HG03025 (cell line): ENCODE measurements at regions not wholly inside any gene's neighbourhood (a gene's known extent, or its start where the extent isn't known, plus 50 kb on each side); places are given as distances from the start of the nearest gene placed in this dataset.

Experiments used
- ATAC-seq: cut with Tn5 transposase; IDR thresholded peaks from one replicate; pipeline ENCODE4 v1.9.1; 2021; ENCODE audit warnings: mild to moderate bottlenecking, moderate library complexity; ENCODE audit not compliant: unreplicated experiment, low FRiP score

DNA sequence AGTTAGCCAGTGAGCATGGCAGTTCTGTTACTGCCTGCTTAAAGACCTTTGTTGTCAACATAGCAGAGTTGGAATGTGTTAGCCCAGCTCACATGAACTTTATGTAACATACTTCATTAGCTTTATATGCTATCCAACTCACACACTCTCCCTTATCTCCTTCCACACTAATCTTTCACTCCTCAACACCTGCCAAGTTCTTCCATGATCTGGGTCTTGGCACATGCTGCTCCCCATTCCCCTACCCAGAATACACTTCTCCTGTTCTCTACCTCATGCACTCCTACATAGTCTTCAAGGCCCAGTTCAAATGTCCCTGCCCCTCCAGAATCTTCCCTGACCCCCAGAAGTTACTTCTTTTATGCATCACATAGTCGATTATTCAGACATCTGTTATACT lies 179.3 kb downstream of the KATNAL1 start:
- ATAC-seq, result no peak

DNA sequence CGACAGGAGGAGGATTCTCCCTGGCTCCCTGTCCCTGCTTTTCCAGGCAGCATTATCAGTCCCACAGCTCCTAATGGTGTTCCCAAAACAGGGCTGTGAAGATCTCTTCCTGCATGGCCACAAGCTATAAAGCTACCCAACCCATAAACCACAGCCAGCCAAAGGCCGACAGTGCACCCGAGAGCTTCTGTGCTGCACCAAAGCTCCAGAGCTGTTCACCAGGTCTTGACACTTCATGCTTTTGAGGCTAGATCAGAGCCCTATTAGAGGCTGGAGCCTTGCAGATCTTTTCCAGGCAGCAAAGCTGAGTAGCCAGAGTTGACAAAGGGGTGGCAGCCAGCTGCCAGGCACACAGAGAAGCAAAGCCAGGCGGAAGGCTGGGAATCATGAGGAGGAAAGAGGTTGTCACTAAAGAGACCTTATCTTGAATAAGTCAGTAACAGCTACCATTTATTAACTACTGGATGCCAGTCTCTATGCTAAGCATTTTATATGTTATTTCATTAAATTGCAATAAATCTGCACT lies 180.4 kb downstream of the KATNAL1 start:
- ATAC-seq, result no peak

DNA sequence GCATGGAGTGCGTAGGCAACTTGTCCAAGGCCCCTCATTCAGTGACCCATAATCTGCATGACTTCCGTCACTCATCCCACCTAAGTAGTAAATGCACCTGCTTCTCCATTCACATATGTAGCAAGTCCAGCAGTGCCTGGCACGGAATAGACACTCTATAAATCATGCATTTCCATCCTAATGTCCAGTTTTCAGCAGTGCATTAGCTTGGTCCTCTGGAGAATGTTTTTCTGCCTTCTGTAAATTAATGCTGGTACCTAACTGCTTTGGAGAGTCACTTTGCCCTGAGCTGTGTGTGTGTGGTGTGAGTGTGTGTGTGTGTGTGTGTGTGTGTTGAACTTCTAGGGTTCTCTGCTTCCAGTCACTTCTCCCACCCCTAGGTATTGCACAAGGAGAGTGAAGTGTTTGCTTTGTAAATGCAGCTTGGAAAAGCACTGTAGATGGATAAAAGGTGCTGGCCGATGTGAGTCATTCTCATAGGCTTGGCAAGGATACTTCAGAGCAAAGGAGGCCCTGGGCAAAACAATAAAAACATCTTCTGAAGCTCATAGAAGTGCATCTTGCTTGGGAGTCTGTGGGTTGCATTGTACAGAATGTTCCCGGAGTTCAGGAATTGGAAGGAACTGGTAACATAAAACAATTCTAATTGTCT lies 181.8 kb downstream of the KATNAL1 start:
- ATAC-seq, result no peak

DNA sequence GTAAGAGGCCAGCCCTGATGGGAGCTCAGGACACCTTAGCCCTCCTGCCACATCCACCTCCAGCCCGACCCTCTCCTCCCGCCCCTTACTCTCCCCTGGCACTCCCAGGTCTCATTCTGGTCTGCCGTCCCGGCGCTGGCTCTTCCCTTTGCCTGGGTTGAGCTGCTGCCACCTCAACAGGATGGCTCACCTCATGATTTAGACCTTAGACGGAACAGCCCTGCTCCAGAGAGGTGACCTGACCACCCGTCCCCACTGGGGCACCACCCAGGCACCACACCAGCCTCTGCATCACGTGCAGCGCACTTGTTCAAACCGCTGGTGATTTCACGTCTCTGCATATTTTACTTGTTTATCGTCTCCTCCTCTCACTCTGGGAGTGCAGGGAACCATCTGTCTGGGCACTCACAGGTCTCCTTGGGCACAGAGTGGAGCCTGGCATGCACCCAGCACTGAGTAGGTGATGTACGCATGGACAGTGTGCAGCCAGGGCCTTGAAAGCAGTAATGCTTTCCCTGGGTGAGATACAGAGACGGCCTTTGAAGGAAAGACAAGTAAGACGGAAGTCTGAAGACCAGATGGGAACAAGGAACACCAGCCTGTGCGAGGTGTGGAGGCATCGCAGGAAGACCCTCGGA lies 183.1 kb downstream of the KATNAL1 start:
- no peak for ATAC-seq

DNA sequence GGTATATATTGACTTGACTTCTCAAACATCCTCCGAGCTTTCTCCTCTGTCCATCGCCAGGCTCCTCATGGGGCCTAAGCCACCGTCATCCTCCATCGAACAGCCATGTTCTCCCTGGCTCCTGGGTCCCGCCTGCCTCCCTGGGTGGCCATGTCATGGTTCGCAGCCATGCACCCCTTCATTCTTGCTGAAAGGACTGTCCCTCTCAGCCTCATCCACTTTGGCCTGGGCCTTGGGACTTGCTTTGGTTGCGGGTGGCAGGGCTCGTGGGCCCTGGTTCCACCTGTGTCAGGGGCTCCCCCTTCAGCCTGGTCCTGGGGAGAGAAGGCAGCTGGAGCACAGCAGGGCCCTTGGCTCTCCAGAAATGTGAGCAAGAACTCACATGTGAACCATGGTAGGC lies 183.8 kb downstream of the KATNAL1 start:
- ATAC-seq, result no peak

DNA sequence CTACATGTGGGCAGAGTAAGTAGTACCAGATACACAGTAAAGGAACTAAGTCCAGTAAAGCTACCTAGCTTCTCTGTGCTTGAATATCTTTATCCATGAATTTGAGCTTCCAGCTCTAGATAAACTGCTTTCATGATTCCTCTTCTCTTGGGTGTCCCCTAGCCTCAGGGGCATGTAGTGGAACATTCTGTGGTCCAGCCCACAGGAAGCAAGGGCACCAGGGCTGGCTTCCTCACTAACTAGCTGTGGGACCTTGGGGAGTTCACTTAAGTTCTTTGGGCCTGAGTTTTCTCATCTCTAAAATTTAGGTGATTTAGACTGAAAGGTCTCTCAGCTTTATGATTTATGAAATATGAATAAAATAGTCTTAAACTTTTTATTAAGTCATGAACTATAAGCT lies 185.7 kb downstream of the KATNAL1 start:
- ATAC-seq, result no peak

DNA sequence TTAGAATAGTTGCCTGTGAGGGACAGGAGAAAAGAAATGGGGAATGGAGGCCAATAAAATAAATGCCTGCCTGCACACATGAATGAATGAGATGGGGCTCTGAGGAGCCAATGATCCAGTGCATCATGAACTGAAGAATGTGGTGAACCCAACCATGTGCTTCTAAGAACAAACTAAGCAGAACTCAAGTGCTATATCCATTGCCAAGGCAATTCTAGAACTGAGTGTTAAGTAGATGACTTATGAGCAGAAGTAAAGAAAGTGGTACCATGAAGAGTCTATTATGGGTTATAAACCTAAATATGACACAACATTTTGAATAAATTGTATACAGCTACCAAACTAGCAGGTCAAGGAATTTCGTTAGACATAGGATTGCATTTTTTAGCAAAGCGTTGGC lies 186.1 kb downstream of the KATNAL1 start:
- ATAC-seq, result no peak

DNA sequence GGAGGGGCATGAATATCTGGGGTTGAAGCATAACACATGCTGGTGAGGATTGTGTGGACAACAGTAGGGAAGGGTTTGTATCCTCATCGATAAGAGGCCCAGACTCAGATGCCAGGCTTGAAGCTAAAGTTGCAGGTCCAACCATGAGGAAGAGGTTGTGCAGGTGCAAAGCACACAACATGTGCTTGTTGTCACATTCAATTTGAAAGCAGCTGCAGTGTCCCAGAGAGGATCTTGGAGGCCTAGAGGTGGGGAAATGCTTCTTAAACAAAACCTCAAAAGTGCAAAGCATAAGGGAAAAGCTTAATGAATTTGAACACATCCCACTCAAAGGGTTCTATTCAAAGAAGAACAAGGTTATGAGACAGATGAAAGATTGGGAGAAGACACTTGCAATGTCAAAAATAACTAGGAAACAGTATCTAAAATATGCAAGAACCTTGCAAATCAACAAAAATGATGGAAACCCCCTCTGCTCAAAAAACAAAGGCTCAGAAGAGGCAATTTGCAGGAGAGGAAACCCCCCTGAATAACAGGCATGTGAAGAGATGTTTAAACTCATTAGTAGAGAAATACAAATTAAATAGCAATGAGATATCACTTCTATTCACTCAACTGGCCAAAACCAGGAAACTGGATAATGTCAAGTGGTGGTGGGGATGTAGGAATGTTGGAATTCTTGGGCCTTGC lies 187.1 kb downstream of the KATNAL1 start:
- no peak for ATAC-seq

DNA sequence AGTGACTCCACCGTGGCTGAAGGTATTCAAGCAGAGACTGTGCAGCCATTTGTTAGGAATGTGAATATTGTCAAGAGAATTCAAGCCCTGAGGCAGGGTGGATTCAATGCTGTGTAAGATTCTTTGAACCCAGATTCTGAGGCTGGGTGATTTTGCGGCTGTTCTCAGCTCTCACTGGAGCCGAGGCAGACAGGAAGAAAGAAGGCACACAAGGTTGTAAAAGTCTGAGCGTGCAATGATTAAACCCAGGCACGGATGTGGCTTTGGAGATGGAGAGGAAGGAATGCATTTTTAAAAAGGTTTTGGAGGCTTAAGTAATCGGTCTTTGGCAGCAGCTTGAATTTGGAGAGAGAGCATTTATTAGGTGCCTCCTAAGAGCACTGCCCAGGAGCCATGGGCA lies 187.9 kb downstream of the KATNAL1 start:
- no peak for ATAC-seq

DNA sequence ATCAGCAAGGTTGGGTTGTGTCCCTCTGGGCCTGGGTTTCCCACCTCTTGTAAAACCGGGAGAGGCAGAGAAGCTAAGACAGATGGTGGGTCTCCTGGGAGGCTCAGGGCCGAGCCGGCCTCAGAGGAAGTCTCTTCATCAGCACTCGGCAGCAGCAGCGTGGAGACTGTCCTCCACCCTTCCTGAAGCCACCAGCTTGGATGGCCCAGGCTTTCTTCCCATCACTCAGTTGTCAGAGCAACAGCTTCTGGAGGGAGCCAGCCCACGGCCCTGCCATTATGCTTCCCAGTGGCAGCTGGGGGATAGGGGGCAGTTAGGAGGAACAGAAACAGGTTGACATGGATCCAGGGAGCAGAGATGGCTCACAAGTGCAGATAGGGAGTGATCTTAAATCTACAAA lies 191.0 kb downstream of the KATNAL1 start:
- no peak for ATAC-seq

DNA sequence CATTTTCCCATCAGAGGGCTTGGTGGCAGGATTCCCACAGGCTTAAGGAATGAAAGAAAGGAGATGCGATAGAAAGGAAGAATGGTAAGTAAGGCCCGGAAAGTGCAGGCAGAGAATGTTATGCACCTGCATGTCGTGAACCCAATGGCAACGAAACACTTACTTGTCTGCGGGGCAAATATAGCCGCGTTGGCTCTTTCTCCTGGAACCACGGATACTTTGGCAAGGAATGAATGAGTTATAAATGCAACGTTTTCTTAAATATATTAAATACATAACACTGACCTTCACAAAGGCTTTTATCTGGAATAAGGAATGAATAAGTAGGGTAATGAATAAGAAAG lies 192.1 kb downstream of the KATNAL1 start:
- no peak for ATAC-seq

DNA sequence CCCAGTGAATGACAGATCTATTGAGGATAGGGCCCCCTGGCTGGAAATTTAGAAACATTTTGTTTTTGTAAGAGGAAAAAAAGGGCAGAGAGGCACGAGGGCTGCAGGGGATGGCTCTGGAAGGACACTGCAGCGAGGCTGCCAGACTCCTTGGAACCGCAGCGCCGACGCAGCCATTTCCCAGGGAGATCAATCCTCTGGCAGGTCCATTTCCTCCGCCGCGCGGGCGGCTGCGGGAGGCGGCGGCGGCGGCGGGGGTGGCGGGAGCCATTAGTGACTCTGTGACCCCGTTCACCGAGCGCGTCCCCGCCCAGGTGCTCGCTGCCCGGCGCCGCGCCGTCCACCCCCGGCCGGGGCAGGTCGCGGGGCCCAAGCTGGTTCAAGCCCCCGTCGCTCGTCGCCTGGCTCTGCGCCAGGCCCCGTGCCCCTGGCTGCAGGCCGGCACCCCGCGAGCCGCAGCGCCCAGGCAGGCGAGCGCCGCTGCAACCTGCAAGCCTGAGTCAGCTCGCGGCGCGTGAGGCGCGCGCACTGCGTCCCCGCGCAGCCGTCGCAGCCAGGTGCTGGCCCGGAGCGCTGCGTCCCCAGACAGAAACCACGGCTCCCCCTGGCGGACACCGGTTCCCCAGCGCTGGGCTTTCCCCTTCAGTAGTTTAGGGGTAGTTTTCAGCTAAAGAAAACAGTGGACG lies 192.6 kb downstream of the KATNAL1 start:
- ATAC-seq, result peak; percentile 75

DNA sequence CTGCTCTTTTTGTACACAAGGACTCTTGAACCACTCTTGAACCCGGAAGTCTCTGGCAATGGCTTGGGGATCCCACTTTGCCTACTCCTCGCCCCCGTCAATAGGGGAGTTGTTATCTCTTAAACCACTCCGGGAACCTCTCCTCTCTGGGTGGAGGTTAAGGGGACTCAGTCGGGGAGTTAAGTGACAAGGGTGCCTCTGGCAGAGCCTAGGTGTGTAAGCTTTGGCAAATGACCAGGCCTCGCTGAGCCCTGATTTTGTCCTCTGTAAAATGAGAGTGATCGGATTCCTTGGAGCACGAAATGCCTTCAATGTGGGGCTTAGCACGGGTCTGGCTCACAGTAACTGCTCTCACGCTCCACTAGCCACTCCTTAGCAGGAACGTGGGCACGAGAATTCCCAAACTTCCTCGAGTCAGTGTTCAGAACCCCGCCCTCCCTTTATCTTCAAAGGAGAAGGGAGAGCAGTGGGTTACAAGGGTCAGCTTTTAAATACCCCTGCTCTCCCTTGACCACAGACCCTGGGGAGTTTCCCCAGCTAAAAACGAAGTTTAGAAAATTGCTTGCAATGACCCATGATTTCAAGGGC lies 193.3 kb downstream of the KATNAL1 start:
- ATAC-seq, result no peak

DNA sequence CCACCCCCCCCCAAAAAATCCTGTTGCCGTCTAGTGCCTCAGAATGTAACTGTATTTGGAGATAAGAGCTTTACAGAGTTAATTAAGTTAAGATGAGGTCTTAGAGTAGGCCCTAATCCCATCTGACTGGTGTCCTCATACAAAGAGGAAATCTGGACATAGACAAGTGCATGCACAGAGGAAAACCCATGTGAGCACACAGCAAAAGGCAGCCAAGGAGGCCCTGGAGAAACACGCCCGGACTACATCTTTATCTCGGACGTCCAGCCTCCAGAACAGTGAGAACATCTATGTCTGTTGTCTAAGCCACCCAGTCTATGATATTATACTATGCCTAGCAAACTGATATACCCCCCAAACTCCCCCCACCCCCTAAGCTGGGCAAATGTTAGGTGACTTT lies 193.8 kb downstream of the KATNAL1 start:
- ATAC-seq, result no peak

DNA sequence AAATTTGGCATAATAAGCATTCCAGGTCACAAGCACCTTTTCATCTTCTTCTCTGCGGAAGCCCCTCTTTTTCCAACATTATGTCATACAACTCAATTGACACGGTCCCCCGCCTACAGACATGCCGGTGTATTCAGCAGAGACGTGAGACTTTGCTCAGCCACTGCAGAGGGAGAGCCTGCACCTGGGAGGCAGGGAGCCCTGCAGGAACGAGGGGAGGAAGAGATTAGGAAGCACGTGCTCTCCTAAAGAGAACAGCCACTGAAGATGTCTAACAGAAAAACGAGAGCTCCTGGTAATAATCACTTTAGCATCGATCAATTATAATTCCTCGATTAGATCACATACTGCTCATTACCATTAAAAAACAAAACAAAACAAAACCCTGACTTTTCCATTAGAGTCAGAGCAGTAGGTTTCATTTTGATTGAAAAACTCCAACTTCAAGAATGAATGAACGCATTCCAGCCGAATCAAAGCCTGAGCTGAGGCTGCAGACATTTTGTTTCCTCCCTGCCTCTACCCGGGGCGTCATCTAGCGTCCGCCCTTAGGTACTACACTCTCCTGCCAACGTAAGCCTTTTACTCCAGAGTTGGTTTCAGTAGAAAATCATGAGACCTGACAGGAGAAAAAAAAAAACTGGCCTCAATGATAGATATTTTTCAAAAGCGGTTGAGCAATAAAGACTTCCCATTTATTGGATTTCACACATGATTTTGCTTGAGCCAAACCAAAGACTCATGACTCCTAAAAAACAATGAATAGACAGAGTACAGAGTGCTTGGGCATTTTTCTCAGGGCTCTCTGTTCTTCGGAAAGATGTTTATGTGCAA lies 194.5 kb downstream of the KATNAL1 start:
- ATAC-seq, result no peak

DNA sequence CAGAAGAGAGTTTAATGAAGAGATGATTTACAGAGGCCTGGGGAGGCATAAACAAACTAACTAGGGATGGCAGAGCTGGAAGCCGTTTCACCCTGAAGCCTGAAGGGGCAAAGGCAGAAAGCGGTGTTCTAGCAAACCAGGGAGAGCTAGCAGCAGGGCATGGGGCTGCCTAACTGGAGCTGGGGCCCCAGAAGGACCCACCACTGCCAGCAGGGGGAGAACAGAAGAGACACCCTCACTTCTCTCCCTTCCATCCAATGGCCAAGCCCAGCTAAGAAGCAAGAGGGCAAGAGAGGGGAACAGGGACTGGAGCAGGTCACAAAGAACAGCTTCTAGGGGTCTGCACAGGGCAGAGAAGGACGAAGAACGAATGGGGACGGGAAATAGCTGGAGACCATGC lies 195.5 kb downstream of the KATNAL1 start:
- no peak for ATAC-seq

DNA sequence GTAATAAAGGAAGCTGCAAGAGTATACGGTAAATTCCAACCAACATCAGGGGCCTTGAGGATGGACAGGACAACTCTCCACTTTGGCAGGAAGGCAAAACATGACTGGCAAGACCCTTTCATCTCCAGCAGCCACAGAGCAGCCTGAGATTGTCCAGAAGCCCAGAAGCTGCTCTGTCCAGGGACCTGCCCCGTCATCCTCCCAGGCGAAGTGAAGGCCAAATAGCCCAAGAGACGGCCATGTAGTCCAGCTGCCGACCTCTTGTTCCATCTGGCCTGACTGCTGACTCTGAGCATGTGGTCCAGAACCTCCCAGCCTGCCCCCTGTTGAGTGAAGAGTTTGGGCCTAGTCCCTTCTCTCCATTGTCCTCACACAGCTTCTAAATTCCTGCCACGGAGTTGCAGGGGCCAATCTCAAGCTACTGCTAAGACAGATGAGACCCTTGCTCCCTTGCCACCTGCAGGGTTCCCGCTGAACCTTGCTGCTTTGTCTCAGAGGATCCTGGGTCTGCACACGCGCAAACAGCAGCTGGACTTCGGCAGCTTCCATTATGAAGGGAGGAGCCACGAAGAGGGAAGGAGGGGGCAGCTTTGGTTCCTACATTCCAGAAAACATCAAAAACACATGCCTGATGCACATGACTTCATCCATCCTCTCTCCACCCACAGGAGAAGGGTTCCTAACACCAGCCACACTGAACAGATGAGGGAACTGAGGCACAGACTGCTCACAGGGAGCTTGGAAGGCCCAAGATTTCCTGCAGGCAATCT lies 196.9 kb downstream of the KATNAL1 start:
- ATAC-seq, result no peak

DNA sequence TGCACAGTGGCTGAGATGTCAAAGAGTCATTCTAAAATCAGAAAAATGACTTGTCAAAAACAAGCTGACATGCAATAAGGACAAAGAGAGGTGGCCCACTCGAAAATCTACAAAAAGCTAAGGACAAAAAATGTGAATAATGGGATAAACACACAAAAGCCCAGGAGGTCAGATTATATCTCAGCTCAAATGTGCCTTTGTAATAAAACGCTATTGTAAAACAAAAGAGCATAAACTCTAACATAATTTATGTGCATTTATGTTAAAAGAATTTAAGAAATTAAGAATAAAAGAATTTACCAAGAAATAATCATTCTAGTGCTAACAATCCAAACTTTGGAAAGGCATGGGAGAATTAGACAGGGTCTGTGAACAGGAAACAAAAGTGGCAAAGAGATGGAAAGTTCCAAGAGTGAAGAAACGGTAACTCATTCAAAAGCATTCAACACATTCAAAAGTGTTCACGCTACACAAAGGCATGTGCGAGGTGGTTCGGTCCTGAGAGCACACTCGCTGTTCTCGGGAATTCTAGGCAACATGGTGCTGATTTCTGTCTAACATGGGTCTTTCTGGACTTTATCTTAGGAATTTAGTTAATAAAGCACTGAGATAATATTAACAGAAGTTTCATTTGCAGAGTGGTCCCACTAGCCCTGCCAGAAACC lies 197.7 kb downstream of the KATNAL1 start:
- ATAC-seq, result no peak

DNA sequence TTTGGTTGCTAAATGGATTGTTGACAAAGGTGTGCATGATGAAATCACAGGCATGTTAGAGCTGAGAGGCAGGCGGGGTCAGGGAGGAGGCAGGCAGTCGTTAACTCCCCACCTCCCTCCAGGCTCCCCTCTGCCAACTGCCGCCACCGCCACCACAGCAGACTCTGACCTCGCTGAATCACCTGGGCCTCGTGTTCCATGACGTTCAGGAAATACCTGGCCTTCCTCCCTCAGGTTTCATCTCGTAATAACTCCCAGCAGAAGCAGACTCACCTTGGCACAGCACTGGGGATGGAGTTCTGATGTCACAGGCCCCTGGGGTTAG lies 198.5 kb downstream of the KATNAL1 start:
- ATAC-seq, result no peak
